GM19328 (cell line): ENCODE measurements at regions not wholly inside any gene's neighbourhood (a gene's known extent, or its start where the extent isn't known, plus 50 kb on each side); places are given as distances from the start of the nearest gene placed in this dataset.

ENCODE experiments used
- ATAC-seq: cut with Tn5 transposase; IDR thresholded peaks from one replicate; pipeline ENCODE4 v1.9.1; 2021; ENCODE audit warnings: mild to moderate bottlenecking, moderate library complexity; ENCODE audit not compliant: unreplicated experiment

DNA sequence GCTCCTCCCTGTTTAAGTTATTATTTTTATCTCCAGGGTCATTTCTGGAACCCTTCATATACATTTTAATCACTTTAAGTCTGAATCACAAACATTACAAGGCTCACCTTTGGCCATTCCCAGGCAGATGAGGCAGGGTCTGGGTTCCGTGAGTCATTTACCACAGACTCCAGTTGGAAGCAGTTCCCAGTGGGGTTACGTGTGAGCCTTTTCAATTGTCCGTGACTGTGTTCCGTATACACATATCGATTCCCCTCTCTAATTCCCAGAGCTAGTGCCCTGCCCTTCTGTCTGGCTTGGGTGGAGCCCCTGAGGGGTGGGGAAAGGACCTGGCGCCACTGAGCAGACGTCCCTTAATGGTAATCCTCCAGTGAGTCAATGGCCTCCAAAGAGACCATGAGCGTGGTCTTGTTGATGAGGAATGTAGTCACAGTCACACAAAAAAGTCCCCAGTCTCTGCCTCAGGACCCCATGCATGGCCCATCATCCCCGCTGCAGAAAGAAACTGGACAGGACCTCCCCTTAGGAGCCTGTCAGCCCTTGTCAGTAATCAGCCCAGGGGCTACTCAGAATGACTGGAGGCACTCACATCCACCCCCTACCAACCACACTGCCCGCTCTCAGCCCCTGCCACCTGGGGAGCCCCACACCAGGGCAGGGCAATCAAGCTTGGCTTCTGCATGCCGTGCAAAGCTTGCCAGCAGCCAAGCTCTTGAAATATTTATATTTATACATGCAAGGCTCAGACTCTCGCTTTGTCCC lies 144.4 kb downstream of the ZIC5 start:
- no peak for ATAC-seq

DNA sequence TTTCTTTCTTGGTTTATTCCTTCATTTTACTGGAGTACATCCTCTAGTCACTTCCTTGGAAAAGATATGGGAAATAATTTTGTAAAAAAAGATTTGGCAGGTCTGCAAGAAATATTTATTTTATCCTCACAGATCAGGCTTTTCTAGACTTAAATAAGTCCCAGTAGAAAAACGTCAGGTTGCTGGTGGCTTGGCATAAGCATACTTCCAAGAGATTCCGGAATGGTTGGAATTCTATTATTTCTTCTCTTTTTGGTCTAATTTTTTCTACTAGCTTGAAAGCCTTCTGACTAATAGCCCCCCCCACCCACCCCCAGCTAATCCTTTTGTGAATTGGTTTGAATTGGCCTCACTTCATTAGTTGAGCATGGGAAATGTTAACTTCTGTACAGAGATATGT lies 147.6 kb downstream of the ZIC5 start:
- no peak for ATAC-seq

DNA sequence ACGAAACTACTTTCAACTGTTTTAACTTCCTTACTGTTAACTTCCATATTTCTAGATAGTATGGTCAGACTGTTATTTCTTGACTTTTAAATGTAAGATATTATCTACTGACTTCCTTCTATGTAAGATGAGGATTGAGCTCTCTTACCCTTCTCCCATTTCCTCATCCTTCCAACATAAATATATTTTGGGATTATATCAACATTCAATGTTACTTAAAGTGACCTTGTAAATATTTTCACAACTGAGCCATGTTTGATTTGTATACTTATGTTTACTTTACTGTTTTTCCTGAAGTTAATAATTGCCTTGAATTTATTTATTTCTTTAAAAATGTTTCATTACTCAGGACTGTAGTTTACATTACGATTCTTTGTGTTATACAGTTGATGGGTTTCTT lies 148.7 kb downstream of the ZIC5 start:
- no peak for ATAC-seq

DNA sequence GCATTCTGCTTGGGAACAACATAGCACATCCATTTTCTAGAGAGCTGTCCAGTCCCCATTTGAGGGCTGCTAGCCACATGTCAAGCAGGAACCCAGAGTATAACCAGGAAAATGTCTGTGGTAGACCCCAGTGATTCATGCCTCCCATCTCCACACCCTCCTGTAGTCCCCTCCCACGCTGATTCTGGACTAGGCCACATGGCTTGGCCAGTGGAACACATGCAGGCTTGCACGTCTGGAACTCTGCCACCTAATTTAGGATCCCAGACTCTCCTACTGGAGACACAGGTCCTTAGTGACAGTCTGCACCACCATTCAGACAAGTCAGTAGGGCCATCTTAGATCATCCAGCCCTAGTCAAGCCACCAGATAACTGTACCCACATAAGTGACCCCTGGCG lies 149.8 kb downstream of the ZIC5 start:
- ATAC-seq: no peak

DNA sequence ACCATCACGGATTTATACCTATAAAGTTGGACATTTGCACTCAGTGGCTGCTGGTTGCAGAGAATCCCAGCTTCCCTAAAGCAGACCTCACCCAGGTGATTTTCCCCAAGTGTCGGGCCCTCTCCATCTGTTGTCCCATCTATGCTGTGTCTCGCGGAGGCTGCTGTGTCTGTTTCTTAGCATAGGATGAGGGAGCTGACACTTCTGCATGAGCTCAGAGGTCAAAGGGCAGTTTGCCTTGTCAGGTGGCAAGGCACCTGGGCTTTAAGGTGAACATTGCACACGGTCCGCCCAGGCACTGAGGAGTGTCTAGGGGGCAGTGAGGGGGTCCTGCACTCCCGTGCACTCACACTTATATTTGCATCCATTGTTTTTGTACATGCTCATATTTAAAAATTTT lies 151.6 kb downstream of the ZIC5 start:
- ATAC-seq: no peak

GRCh38 chr13:99816321-99816720 lies 155.2 kb downstream of the ZIC5 start:
- ATAC-seq: no peak

DNA sequence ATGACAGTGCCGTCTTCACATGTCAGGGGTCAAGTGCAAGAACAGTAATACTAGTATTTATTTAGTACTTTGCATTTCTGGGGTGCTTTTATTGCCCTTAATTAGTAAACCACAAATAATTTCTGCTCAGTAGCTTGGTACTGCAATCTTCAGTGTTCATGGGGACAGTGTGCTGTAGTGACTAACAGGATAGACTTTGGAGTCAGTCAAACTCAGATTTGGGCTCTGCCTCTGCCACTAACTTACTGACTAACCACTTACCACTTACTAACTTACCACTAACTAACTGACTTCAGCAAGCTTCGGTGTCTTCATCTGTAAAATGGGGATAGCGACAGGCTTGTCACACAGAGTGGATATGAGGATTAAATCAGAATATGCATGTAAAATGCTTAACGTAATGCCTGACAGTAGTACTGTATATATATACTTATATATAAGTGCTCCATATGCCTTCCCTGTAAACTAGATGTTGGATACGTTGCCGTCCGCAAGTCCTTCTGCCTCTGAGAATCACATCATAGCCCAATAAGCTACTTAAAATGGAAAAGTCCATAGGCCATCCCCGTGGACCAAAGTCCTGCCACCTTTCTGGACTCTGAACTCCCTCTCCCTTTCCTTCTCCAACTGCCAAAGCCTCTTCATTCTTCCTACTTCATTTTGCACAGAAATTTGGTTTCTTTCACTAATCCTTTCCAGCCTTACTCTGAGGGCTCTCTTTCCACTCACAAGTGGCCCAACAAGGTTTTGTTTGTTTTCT lies 158.1 kb downstream of the ZIC5 start:
- no peak for ATAC-seq

- no peak for ATAC-seq
Measured at GRCh38 chr13:99812625-99813024, 158.9 kb downstream of the ZIC5 start.

DNA sequence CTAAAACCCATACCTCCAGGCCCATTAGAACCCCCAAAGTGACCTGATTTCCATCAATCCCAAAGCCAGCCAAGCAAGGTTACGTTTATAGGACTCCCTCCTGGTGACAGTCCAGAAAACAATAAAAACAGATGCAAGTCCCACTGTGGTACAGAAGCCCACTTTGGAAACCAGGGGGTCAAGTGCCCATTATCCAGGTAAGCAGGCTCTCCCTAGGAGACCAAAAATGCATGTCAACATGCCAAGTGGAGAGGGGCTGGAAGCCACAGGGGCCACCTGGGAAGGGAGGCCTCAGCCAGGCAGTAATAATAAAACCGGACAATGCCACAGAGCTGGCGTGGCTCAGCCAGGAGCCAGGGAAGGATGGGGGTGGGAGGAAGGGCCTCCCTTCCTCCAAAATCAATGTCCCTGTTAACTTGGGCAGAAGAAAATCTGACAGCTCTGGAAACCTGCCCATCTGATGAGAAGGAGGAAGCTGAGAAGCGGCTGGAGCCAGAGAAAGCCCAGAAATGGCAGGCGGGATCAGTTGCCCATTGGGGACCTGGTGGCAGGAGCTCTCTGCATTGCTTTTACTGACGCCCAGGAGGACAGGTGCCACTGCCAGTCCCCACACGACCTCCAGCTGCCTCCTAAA lies 160.4 kb downstream of the ZIC5 start:
- no peak for ATAC-seq

- no peak for ATAC-seq
Measured at GRCh38 chr13:99809926-99810325, 161.6 kb downstream of the ZIC5 start.

DNA sequence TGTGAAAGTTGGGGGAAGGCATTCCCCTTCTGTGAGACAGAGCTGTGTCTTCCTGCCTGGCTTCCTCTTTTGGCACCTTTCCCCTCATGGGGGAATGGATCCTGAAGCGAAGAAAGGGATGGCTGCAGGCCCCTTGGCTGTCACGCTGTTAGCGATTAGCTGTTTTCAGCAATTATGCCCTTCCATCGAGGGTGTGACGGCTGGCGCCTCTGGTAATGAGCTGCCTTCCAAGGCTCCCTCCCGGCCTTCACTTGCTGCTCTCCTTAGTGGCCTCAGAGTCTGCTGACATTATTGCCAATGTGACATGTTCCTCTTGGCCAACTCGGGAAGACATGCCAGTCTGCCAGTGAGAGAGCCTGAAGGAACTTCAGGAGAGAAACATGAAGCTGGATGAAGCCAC lies 162.1 kb downstream of the ZIC5 start:
- ATAC-seq: no peak

DNA sequence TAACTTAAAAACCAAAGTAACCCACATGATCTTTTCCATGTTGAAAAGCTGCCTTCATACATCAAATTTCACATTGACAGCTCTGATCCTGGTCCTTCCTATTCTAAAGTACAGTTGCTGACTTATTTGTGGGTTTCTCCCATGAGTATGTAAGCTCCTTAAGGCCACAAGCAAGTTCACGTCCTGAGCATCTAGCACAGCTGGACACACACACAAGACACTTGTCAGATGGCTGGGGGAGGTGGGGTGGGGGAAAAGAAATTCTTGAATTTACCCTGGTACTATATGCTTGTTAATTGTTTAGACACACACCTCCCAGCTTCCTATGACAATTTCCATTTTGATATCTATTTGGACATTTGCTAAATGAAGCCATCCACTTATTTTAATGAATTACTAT lies 162.8 kb downstream of the ZIC5 start:
- ATAC-seq: no peak

DNA sequence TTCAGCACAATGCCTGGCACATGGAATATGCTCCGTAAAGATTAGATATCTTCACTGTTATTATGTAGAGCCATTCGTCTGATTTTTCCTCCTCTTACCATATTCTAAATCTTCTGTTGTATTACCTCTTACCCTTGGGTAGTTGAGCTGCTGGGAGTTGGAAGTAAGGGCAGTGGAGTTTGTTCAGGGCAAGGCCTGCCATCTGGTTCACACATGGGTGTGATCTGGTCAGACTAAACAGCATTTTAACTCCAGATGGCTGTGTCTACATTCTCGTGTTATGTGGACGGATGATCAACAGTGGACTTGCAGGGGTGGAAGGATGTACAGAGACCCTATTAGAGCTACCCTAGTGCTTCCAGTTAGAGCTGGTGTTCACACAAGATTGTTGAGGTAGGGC lies 164.9 kb downstream of the ZIC5 start:
- no peak for ATAC-seq

- ATAC-seq: no peak
Measured at GRCh38 chr13:99805361-99805760, 166.2 kb downstream of the ZIC5 start.

- ATAC-seq: no peak
Measured at GRCh38 chr13:99803141-99803540, 168.4 kb downstream of the ZIC5 start.

GRCh38 chr13:99802416-99802815 lies 169.2 kb downstream of the ZIC5 start:
- ATAC-seq: no peak

DNA sequence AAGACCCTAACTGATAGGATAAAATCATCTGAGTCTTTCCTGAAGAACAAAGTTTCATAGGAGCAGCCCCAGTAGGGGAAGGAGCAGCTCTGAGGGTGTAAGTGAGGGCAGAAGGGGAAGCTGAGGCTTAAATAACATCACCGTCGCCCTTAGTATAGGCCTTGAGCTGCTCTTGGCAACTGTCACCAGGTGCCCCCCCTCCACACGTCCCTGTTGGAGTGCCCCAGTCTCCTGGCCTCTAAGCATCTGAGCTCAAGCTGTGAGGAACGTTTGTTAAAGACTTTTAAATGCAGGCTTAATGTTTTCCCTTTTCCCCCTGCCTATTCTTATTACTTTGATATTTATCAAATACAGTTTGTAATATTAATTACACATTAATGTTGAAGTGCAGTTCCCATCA lies 170.6 kb downstream of the ZIC5 start:
- no peak for ATAC-seq

DNA sequence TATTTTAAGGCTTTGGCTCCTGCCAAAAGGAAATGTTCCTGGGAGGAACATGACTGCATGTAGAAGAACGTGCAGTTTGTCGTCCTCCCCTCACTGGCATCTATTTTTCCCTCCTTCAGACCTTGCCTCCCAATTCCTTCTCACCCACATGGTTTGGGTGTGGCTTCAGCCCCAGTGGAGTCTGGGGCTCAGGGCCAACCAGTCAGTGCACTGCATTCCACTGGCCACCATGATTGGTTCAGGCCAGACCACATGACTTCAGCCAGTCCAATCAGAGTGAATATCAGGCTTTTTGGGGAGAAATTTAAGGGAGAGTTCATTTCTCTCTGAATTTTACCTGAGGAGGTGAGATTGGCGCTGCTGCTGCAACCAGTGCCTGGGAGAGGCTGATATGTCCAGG lies 171.6 kb downstream of the ZIC5 start:
- no peak for ATAC-seq

DNA sequence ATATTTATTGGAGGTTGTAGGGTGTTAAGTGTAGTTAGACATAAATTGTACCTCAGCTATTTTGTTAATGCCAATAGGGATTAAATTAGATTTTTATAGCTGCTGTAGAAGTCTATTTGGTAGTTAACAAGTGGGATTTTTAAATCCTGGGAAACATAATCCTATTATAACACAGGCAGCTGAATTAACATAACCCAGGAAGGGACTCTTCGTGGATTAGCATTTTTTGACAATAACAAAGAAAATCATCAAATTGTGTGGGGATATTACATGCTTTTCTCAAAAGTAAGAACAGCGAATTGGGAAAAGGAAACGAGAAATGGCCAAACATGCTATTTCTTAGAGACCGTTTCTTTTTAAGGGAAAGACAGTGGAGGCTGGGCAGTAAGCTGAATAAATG lies 172.8 kb downstream of the ZIC5 start:
- no peak for ATAC-seq

GRCh38 chr13:99797691-99798090 lies 173.9 kb downstream of the ZIC5 start:
- ATAC-seq: no peak

DNA sequence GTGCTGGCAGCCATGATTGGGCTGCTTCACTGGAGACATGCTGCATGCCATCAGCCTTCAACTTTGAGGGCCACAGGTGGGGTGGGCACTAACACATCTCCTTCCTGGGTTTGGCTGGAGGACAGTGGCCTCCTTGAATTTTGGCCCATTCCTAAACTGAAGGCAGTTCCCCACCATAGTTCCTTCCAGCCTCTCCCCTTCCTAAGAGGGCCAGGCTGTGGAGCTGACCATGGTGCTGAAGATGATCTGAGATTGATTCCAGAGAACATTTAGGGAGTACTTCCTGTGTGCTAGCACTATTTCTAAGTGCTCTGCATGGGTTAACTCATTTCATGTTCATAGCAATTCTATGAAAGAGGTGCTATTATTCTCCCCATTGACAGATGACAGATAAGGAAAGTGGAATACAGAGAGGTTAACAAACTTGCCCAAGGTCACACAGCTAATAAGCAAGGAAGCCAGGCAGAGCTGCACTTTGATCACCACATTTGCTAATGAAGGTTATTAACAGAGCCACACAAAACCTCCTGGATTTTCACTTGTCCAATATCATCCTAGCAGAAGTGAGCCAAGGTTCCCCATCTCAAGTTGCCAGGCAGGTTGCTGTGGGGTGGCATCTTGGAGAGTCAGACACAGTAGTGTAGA lies 175.3 kb downstream of the ZIC5 start:
- no peak for ATAC-seq
